ENCODE measurements at regions not wholly inside any gene's neighbourhood (a gene's known extent, or its start where the extent isn't known, plus 50 kb on each side); places are given as distances from the start of the nearest gene placed in this dataset.

GRCh38 chr2:191615596-191615995, 62.3 kb upstream of the NABP1 start:
- no peak for DNase-seq (ENCODE audit: low read depth)
- TF ChIP-seq CTCF (conservative IDR thresholded peaks at IDR 0.05; ENCODE audit: low read length), result no peak
- H3K4me3 ChIP-seq (ENCODE audit: low read length), result no peak overlapping the region

GRCh38 chr2:191617575-191617974, 60.4 kb upstream of the NABP1 start:
- no peak for TF ChIP-seq CTCF (conservative IDR thresholded peaks at IDR 0.05; ENCODE audit: low read length)
- DNase-seq (ENCODE audit: low read depth), result no peak
- H3K4me3 ChIP-seq (ENCODE audit: low read length), result no peak overlapping the region

- H3K4me3 ChIP-seq (ENCODE audit: low read length), result no peak overlapping the region
- peak; percentile 49 for DNase-seq (ENCODE audit: low read depth)
- TF ChIP-seq CTCF (conservative IDR thresholded peaks at IDR 0.05; ENCODE audit: low read length), result no peak
These were observed 59.7 kb upstream of the NABP1 start for GRCh38 chr2:191618046-191618780.

- TF ChIP-seq CTCF (conservative IDR thresholded peaks at IDR 0.05; ENCODE audit: low read length), result no peak
- no peak overlapping the region for H3K4me3 ChIP-seq (ENCODE audit: low read length)
- DNase-seq (ENCODE audit: low read depth), result peak; percentile 33
These were observed 59.1 kb upstream of the NABP1 start for GRCh38 chr2:191618786-191619185.

- DNase-seq (ENCODE audit: low read depth), result peak; percentile 82
- no peak for TF ChIP-seq CTCF (conservative IDR thresholded peaks at IDR 0.05; ENCODE audit: low read length)
- no peak overlapping the region for H3K4me3 ChIP-seq (ENCODE audit: low read length)
These were observed 57.8 kb upstream of the NABP1 start for GRCh38 chr2:191620144-191620543.

- DNase-seq (ENCODE audit: low read depth), result no peak
- no peak overlapping the region for H3K4me3 ChIP-seq (ENCODE audit: low read length)
- no peak for TF ChIP-seq CTCF (conservative IDR thresholded peaks at IDR 0.05; ENCODE audit: low read length)
These were observed 55.3 kb upstream of the NABP1 start for GRCh38 chr2:191622374-191623320.
